ENCODE measurements at regions not wholly inside any gene's neighbourhood (a gene's known extent, or its start where the extent isn't known, plus 50 kb on each side); places are given as distances from the start of the nearest gene placed in this dataset.

DNA sequence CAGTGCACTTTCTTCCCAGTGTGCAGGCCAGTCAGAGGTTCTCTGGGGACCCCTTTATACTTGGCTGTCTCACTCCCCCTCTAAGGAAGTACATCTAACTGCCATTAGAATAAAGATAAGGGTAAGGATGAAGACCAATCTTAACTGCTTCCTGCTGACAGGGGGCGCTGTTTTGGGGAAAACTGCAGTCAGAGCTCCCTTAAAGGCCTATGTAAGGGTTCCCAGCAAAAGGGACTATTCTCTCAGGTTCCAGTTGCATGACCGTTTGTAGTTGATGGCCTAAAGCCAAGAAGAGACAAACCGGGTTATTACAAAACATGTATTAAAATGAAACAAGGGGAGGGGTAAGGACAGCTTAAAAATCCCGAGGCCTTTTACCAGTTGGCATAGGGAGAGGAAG lies 115.6 kb upstream of the SPIN4 start:
- no peak overlapping the region for H3K4me2 ChIP-seq (ENCODE audit: insufficient read depth, low read length)
- dilution Hi-C loops (cut with MboI; ENCODE audit: extremely low pct_ligation_motif_present, low sequenced_read_pairs) (no loop called here), intact Hi-C loops (cut with micrococcal nuclease) (no loop called here)
- H3K4me1 ChIP-seq (ENCODE audit: control insufficient read depth, extremely low read depth, insufficient read depth, low read length): no peaks in the 10 kb centered on the region
- ChIA-PET POLR2A (no interaction called here), CTCF (no interaction called here)
- H2AFZ ChIP-seq (ENCODE audit: low read depth, low read length): no peak overlapping the region
- H4K20me1 ChIP-seq (replicated peaks; ENCODE audit: control insufficient read depth, extremely low read depth, insufficient read depth, low read length): no peaks in the 10 kb centered on the region
- no peaks in the 10 kb centered on the region for H3K9me3 ChIP-seq (replicated peaks; ENCODE audit: control insufficient read depth, insufficient read depth, low read length)
- no peaks in the 10 kb centered on the region for H3K9me1 ChIP-seq (replicated peaks; ENCODE audit: control insufficient read depth, extremely low read depth, insufficient read depth, low read length)
- FAIRE-seq (no peak), DNase-seq (ENCODE audit: low read depth, low spot score) (no peak)
- BruUV-seq (replicated peaks): no TSS peak
- no peak overlapping the region for H3K9ac ChIP-seq (replicated peaks; ENCODE audit: extremely low read depth, insufficient read depth, low read length)
- TF ChIP-seq EZH2 (IDR thresholded peaks at IDR 0.05; ENCODE audit: borderline replicate concordance, low read depth, low read length, severe bottlenecking) (no peak), GATA2 (IDR thresholded peaks at IDR 0.05; ENCODE audit: insufficient read depth, insufficient read length, low read depth, low read length) (no peak), POLR2A (IDR thresholded peaks at IDR 0.05; ENCODE audit: low read depth, low read length) (no peak)
- no peak overlapping the region for H3K27ac ChIP-seq (ENCODE audit: insufficient read depth, low read depth, low read length)
- no peaks in the 10 kb centered on the region for H3K36me3 ChIP-seq (ENCODE audit: control insufficient read depth in 2 of 2, extremely low read depth in 1 of 2, insufficient read depth in 2 of 2, low read length in 2 of 2)
- no peaks in the 10 kb centered on the region for H3K79me2 ChIP-seq (ENCODE audit: control insufficient read depth, insufficient read depth, low read length)
- no peak overlapping the region for H3K4me3 ChIP-seq (replicated peaks in 1 of 3; ENCODE audit: insufficient read depth in 1 of 3, low read depth in 1 of 3, low read length in 3 of 3)
- no peaks in the 10 kb centered on the region for H3K27me3 ChIP-seq (ENCODE audit: control insufficient read depth in 2 of 2, insufficient read depth in 2 of 2, low read length in 2 of 2)

DNA sequence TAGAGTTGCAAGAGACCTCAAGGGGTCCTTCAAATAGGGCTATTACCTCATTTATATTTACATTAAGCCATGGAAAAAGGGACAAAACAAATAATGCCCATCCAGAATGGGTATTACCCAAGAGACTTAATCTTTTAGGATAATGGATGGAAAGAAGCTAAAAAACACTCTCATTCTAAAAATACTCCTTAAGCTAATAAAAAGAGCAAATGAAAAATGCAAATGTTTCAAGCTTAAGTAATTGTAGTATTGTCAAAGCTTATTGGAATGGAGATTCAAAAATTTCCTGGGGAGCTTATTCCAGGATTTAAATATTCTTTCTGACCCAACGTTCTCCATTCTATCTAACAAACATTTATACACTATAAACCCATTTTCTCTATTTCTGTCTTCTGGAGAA lies 107.8 kb upstream of the SPIN4 start:
- dilution Hi-C loops (cut with MboI; ENCODE audit: extremely low pct_ligation_motif_present, low sequenced_read_pairs) (no loop called here), intact Hi-C loops (cut with micrococcal nuclease) (no loop called here)
- Histone ChIP-seq H3K4me3 (replicated peaks in 1 of 3; ENCODE audit: insufficient read depth in 1 of 3, low read depth in 1 of 3, low read length in 3 of 3) (no peak overlapping the region), H3K27ac (ENCODE audit: insufficient read depth, low read depth, low read length) (no peak overlapping the region), H4K20me1 (replicated peaks; ENCODE audit: control insufficient read depth, extremely low read depth, insufficient read depth, low read length) (no peaks in the 10 kb centered on the region), H3K9me3 (replicated peaks; ENCODE audit: control insufficient read depth, insufficient read depth, low read length) (no peaks in the 10 kb centered on the region), H3K4me1 (ENCODE audit: control insufficient read depth, extremely low read depth, insufficient read depth, low read length) (no peaks in the 10 kb centered on the region), H3K9me1 (replicated peaks; ENCODE audit: control insufficient read depth, extremely low read depth, insufficient read depth, low read length) (no peaks in the 10 kb centered on the region), H3K9ac (replicated peaks; ENCODE audit: extremely low read depth, insufficient read depth, low read length) (no peak overlapping the region), H3K27me3 (ENCODE audit: control insufficient read depth in 2 of 2, insufficient read depth in 2 of 2, low read length in 2 of 2) (no peaks in the 10 kb centered on the region), H3K79me2 (ENCODE audit: control insufficient read depth, insufficient read depth, low read length) (no peaks in the 10 kb centered on the region), H3K4me2 (ENCODE audit: insufficient read depth, low read length) (no peak overlapping the region), H3K36me3 (ENCODE audit: control insufficient read depth in 2 of 2, extremely low read depth in 1 of 2, insufficient read depth in 2 of 2, low read length in 2 of 2) (no peaks in the 10 kb centered on the region), H2AFZ (ENCODE audit: low read depth, low read length) (no peak overlapping the region)
- DNase-seq (ENCODE audit: low read depth, low spot score): no peak
- TF ChIP-seq POLR2AphosphoS5 (IDR thresholded peaks at IDR 0.05; ENCODE audit: insufficient read depth, low read depth, low read length) (no peak), POLR2A (IDR thresholded peaks at IDR 0.05; ENCODE audit: low read depth, low read length) (no peak), FOS (IDR thresholded peaks at IDR 0.05; ENCODE audit: borderline replicate concordance, insufficient read depth, low read length) (no peak), GATA2 (IDR thresholded peaks at IDR 0.05; ENCODE audit: insufficient read depth, insufficient read length, low read depth, low read length) (no peak), MYC (IDR thresholded peaks at IDR 0.05; ENCODE audit: low read depth, low read length) (no peak), JUN (IDR thresholded peaks at IDR 0.05; ENCODE audit: borderline replicate concordance, insufficient read depth, insufficient read length, low read depth) (no peak), EZH2 (IDR thresholded peaks at IDR 0.05; ENCODE audit: borderline replicate concordance, low read depth, low read length, severe bottlenecking) (no peak)
- TF ChIP-seq, protein P1, sequence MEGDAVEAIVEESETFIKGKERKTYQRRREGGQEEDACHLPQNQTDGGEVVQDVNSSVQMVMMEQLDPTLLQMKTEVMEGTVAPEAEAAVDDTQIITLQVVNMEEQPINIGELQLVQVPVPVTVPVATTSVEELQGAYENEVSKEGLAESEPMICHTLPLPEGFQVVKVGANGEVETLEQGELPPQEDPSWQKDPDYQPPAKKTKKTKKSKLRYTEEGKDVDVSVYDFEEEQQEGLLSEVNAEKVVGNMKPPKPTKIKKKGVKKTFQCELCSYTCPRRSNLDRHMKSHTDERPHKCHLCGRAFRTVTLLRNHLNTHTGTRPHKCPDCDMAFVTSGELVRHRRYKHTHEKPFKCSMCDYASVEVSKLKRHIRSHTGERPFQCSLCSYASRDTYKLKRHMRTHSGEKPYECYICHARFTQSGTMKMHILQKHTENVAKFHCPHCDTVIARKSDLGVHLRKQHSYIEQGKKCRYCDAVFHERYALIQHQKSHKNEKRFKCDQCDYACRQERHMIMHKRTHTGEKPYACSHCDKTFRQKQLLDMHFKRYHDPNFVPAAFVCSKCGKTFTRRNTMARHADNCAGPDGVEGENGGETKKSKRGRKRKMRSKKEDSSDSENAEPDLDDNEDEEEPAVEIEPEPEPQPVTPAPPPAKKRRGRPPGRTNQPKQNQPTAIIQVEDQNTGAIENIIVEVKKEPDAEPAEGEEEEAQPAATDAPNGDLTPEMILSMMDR (IDR thresholded peaks at IDR 0.05; ENCODE audit: extremely low read depth in 1 of 2, insufficient read depth in 1 of 2, low read depth in 1 of 2, low read length in 2 of 2): no peak
- TF ChIP-seq, protein P2, sequence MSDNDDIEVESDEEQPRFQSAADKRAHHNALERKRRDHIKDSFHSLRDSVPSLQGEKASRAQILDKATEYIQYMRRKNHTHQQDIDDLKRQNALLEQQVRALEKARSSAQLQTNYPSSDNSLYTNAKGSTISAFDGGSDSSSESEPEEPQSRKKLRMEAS (IDR thresholded peaks at IDR 0.05; ENCODE audit: insufficient read depth, insufficient read length): no peak
- ChIA-PET CTCF (no interaction called here), POLR2A (no interaction called here)
- FAIRE-seq: no peak
- BruUV-seq (replicated peaks): no TSS peak

All from endothelial cell of umbilical vein (primary cell).